SK-N-SH treated with all-trans-retinoic acid at 6 μM for 48 hours (cell line): ENCODE measurements at regions not wholly inside any gene's neighbourhood (a gene's known extent, or its start where the extent isn't known, plus 50 kb on each side); places are given as distances from the start of the nearest gene placed in this dataset.

Experiments used
- ARNTL ChIP-seq: fragments of 450-650 bp; formaldehyde crosslinking; IDR thresholded peaks from 2 replicates; pipeline ENCODE4 v1.5.0; 2020; ENCODE audit warnings: low read depth, mild to moderate bottlenecking, moderate library complexity, borderline replicate concordance
- CREB5 ChIP-seq: fragments of 250-450 bp; sonication (Bioruptor Pico); IDR thresholded peaks from 2 replicates; pipeline ENCODE4 v1.5.1; 2020; ENCODE audit warnings: low read depth, mild to moderate bottlenecking, moderate library complexity
- CSDC2 ChIP-seq: fragments of 250-450 bp; sonication (Bioruptor Pico); IDR thresholded peaks from 2 replicates; pipeline ENCODE4 v1.5.0; 2020; ENCODE audit warnings: mild to moderate bottlenecking, moderate library complexity
- PATZ1 ChIP-seq: fragments of 250-450 bp; sonication (Bioruptor Pico); IDR thresholded peaks from 2 replicates; pipeline ENCODE4 v1.8.0; 2020; ENCODE audit warnings: mild to moderate bottlenecking, moderate library complexity, borderline replicate concordance
- PPARA ChIP-seq: fragments of 250-450 bp; sonication (Bioruptor Pico); IDR thresholded peaks from 2 replicates; pipeline ENCODE4 v1.5.0; 2020; ENCODE audit warnings: mild to moderate bottlenecking, borderline replicate concordance
- RARB ChIP-seq: fragments of 250-450 bp; sonication (Bioruptor Pico); IDR thresholded peaks from 2 replicates; pipeline ENCODE4 v1.8.0; 2021; ENCODE audit warnings: mild to moderate bottlenecking, moderate library complexity
- SNAI2 ChIP-seq: fragments of 250-450 bp; sonication (Bioruptor Pico); IDR thresholded peaks from 2 replicates; pipeline ENCODE4 v1.5.0; 2020; ENCODE audit warnings: mild to moderate bottlenecking, moderate library complexity
- TCF4 ChIP-seq: fragments of 250-450 bp; sonication (Bioruptor Pico); IDR thresholded peaks from 2 replicates; pipeline ENCODE4 v1.8.0; 2021; ENCODE audit warnings: mild to moderate bottlenecking, moderate library complexity, borderline replicate concordance
- ZC3H10 ChIP-seq: fragments of 250-450 bp; sonication (Bioruptor Pico); IDR thresholded peaks from 2 replicates; pipeline ENCODE4 v1.5.1; 2021; ENCODE audit warnings: mild to moderate bottlenecking, moderate library complexity
- ZFP30 ChIP-seq: fragments of 450-650 bp; formaldehyde crosslinking; IDR thresholded peaks from 2 replicates; pipeline ENCODE4 v1.5.0; 2022; ENCODE audit warnings: mild to moderate bottlenecking, moderate library complexity
- ZNF565 ChIP-seq: fragments of 450-650 bp; formaldehyde crosslinking; conservative IDR thresholded peaks from 2 replicates; pipeline ENCODE4 v1.5.0; 2020; ENCODE audit warnings: low read depth, mild to moderate bottlenecking, moderate library complexity
- ZNF70 ChIP-seq: fragments of 450-650 bp; formaldehyde crosslinking; IDR thresholded peaks from 2 replicates; pipeline ENCODE4 v1.5.0; 2020; ENCODE audit warnings: mild to moderate bottlenecking, moderate library complexity

- TF ChIP-seq ZNF565 (CRISPR knock-in tag) (no peak), TCF4 (CRISPR knock-in tag) (no peak), CREB5 (CRISPR knock-in tag) (no peak), ARNTL (CRISPR knock-in tag) (no peak), ZC3H10 (no peak), PPARA (CRISPR knock-in tag) (no peak), SNAI2 (CRISPR knock-in tag) (no peak), PATZ1 (CRISPR knock-in tag) (no peak), ZNF70 (CRISPR knock-in tag) (no peak), ZFP30 (CRISPR knock-in tag) (no peak), CSDC2 (CRISPR knock-in tag) (no peak), RARB (CRISPR knock-in tag) (no peak)
Observed at GRCh38 chr6:2429032-2429431, 183.6 kb upstream of the GMDS start.
